GM13976 (cell line): ENCODE measurements at regions not wholly inside any gene's neighbourhood (a gene's known extent, or its start where the extent isn't known, plus 50 kb on each side); places are given as distances from the start of the nearest gene placed in this dataset.

Experiments used
- DNase-seq: peaks from one replicate; pipeline ENCODE4 v3.0.0; 2012; ENCODE audit warnings: low spot score
- in situ Hi-C: fragments of 300-500 bp; cut with MboI; formaldehyde crosslinking; loops from one replicate; pipeline ENCODE4 v1.12.0; 2022; ENCODE audit warnings: low sequenced_read_pairs, mixed read lengths, inconsistent platforms; ENCODE audit not compliant: unreplicated experiment
- TF ChIP-seq, protein P1 (sequence below): IDR thresholded peaks from 2 replicates; pipeline ENCODE4 v1.5.1; 2012; ENCODE audit warnings: borderline replicate concordance, mild to moderate bottlenecking; ENCODE audit not compliant: insufficient read depth; ENCODE audit errors: extremely low read depth, missing control alignments, control extremely low read depth

DNA sequence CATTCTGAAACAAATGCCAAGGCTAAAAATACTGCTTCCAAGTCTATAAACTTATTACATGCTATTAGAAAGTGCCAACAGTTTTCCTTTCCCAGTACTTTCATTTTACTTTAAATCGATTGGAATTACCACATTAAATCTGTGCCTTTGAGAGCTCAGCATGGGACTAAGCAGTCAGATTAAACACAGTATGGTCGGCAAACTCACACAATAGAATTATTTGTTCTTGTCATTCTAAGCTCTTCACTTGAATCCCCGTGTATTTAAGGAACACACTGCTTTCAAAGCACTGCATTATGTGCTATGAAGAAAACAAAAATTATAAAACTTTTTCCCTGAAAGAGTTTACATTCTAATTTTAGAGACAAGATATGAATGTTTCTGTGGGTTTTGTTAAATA lies 444.4 kb upstream of the SLC39A10 start:
- in situ Hi-C loops = no loop called here
- DNase-seq = no peak
- TF ChIP-seq, protein P1, sequence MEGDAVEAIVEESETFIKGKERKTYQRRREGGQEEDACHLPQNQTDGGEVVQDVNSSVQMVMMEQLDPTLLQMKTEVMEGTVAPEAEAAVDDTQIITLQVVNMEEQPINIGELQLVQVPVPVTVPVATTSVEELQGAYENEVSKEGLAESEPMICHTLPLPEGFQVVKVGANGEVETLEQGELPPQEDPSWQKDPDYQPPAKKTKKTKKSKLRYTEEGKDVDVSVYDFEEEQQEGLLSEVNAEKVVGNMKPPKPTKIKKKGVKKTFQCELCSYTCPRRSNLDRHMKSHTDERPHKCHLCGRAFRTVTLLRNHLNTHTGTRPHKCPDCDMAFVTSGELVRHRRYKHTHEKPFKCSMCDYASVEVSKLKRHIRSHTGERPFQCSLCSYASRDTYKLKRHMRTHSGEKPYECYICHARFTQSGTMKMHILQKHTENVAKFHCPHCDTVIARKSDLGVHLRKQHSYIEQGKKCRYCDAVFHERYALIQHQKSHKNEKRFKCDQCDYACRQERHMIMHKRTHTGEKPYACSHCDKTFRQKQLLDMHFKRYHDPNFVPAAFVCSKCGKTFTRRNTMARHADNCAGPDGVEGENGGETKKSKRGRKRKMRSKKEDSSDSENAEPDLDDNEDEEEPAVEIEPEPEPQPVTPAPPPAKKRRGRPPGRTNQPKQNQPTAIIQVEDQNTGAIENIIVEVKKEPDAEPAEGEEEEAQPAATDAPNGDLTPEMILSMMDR = no peak

DNA sequence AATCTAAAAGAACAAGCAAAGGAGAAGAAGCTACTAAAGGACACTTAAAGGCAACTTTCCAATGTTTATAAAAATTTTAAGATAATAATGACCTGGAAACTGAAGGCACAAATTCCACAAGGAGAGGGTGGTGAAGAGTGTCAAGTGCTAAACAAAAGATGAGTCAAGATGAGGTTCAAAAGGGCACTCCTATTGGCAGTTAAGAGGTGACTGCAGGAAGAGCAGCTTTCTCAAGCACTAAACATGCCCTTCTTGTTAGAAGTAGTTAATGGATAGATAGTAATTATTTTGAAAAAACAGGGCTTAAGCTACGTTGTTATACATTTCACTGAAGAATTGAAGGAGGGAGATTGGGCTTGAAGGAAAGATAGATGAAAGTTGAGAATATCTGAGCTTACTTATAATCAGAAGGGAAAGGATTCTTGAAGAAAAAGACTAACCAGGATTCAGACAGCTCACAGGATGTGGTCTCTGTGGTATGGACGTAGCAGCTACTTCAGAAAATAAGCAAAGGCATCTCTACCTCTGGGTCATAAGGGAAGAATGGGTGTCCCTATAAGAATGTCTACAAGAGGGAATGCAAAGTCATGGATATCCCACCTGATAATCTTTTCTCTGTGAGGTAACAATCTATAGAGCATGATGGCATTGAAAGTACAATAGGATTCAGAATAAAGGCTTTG lies 454.7 kb upstream of the SLC39A10 start:
- no peak for DNase-seq
- TF ChIP-seq, protein P1 = no peak
- in situ Hi-C loops = no loop called here

DNA sequence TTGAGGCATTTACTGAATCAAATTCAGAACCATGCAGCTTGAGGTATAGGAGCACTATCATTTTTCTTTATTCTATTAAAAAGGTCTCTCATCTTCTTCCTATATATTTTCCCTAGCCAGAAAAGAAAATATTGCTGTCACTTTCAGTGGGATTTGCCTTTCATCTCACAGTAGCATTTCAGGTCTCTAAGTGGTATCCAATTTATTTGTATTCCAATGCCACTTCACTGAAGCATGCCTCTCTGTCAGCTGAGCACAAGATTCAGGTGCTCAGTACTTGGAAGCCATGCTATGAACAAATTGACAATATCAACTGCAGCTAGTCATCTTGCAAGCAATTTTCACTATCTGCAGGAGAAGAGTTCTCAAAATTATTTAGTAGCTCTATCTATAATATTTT lies 457.2 kb upstream of the SLC39A10 start:
- no peak for DNase-seq
- in situ Hi-C loops = no loop called here
- TF ChIP-seq, protein P1 = no peak

DNA sequence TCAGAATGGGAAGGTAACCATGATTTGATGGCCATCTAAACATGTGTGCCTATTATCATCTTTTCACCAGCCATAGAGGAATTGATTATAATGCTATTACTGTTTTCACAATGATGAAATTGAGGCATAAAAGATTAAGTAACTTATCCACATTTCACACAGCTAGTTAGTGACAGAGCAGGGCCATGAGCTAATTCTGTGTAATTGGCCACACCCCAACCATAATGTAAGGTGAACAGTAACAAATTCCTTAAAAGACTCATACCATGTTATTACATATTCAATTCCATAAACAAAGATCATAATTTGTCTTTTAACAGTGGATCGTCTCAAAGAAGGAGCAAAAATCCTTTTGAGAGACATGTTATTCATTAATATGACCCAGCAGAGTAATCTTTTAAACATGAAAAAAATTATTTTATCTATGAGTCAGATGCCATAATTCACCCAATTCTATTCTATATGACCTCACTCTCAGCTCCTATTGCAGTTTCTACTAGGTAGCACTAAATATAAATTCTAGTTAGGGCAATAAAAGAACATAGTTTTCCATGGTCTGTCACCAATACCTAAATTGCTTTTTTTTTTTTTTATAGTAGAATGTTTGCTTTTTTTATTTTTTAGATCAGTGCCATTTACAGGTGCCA lies 475.8 kb upstream of the SLC39A10 start:
- in situ Hi-C loops = no loop called here
- no peak for DNase-seq
- TF ChIP-seq, protein P1 = no peak

DNA sequence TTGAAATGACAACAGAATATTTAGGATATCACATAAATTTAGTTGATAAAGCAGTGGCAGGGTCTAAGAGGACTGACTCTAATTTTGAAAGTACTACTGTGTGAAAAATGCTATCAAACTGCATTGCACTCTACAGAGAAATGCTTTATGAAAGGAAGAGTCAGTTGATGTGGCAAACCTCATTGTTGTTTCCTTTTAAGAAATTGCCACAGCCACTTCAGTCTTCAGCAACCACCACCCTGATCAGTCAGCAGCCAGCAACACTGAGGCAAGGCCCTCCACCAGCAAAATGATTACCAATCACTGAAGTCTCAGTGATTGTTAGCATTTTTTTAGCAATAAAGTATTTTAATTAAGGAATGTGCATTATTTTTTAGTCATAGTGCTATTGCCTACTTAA lies 488.7 kb upstream of the SLC39A10 start:
- no peak for DNase-seq
- TF ChIP-seq, protein P1 = no peak
- in situ Hi-C loops = no loop called here

DNA sequence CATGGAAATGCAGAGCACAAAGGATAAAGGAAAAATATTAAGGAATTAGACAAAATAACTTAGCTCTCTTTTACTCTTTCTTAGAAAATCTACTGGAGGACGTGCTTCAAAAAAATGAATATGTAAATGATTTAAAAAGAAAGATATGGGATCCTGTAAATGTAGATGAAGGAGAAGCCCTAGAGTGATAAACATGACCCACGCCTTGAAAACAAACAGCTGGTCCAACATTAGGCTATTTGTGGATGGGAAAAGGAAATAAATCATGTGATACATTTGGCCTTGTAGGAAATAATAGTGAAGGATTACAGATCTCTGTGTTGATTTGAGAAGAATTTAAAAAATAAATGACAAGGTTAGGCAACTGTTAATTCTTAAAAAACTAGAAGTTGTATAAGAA lies 492.1 kb upstream of the SLC39A10 start:
- in situ Hi-C loops = no loop called here
- TF ChIP-seq, protein P1 = no peak
- no peak for DNase-seq
